GM21619 (cell line): ENCODE measurements at regions not wholly inside any gene's neighbourhood (a gene's known extent, or its start where the extent isn't known, plus 50 kb on each side); places are given as distances from the start of the nearest gene placed in this dataset.

Experiments used
- ATAC-seq: cut with Tn5 transposase; IDR thresholded peaks from one replicate; pipeline ENCODE4 v1.9.1; 2021; ENCODE audit not compliant: unreplicated experiment

DNA sequence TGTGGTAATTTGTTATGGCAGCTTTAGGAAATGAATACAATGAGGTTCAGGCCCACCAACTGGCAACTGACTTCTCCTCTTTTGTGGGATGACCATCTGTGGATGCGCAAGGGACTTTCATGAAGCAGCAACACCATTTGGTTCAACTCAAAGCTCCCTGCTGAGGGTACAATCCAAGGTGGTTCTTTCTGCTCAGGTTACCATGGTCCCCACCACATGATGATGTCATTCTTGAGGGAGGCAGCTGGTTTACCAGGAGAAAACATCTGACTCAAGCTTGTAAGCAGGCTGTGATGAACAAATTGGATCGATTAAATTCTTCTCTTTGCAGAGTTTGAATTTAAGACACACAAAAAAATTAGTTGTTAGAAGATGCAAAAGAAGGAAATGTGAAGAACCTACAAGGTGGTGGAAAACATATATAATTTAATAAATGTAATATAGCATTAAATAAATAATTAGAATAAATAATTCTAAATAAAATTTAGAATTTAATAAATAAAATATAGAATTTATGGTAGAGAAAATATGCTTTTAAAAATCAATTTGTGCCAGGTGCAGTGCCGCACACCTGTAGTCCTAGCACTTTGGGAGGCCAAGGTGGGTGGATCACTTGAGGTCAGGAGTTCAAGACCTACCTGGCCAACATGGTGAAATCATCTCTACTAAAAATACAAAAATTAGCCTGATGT, 67.6 kb upstream of the ANKFN1 start:
- no peak for ATAC-seq

DNA sequence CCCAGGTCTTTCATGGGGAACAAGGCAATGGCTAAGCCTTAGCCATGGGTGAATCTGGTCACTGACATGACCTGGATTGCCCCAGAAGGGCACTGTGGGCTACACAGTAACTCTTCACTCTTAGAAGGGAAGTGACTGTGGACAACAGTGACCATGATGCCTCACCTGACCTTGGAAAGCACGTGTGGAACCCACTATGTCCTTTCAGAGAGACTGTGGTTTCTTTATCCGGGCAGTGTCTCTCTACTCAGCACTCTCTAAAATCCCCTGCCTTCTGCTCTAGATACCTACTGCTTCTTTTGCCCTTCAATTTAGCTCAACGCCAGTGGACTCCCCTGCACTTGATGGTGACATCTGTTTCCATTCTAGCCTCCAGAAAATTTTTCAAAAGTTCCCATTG, 66.1 kb upstream of the ANKFN1 start:
- no peak for ATAC-seq

DNA sequence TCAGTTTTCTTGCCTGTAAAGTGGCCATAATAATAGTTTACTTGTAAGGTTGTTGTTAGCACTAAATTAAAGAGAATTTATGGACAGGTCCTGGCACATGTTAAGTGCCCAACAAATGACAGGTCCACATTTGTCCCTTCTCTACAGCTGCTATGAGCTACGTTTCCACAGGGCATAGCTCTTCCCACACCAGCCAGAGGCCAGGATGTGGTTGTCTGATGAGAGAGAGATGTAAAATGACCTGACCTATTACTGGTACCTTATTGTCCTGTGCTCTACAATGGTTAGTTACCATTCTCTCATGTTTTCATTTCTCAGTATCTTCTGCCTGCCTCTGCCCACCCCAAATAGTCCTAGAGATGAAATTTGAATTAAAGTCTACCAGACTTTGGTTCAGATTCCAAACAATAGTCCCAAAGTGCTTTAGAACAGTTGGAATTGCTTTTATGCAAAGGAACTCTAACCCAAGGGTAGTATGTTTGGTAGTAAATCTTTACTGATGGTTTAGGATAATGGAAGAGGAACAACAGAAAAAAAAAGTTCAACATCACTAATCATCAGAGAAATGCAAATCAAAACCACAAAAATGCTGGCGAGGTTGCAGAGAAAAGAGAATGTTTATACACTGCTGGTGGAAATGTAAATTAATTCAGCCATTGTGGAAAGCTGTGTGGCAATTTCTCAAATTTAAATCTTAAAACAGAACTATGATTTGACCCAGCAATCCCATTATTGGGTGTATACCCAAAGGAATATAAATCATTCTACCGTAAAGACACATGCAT, 57.1 kb upstream of the ANKFN1 start:
- no peak for ATAC-seq

DNA sequence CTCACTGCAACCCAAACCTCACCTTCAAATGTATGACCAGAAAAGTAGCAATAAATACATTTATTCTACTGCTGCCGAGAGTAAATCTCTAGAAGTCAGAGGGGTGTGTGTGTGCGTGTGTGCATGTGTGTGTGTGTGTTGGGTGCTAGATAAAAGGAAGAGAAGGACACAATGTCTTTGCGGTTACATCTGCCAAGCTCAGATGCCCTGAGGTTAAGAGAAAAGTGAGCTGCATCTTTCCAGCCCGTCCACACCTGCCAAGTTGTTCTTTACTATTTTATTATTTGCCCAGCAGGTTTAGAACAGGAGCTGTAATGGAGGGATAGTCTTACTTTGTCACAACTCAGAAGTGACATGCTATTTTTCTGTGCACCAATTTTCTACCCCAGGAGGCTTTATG, 54.5 kb upstream of the ANKFN1 start:
- ATAC-seq = no peak

DNA sequence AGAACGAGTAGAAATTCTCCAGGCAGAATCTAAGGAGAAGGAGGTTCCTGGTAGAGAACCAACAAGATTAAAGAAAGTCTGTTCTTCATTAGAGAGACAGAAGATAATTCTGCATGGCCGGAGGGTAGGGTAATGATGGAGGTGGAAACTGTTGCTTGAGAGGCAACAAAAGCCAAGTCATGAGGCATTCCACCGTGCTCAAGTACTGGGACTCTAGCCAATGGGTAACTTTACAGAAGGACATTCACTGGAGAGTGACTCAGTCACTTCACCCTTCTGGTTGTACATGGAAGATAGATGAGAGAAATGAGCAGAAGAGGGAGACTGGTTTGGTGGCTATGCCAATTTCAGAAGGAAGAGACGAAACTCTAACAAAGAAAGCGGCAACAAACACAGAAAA, 53.6 kb upstream of the ANKFN1 start:
- ATAC-seq = no peak
